Immature natural killer cell (primary cell): ENCODE measurements at regions not wholly inside any gene's neighbourhood (a gene's known extent, or its start where the extent isn't known, plus 50 kb on each side); places are given as distances from the start of the nearest gene placed in this dataset.

ENCODE experiments used
- DNase-seq, 3 donors: peaks; one replicate each; pipeline ENCODE4 v3.0.0; 2022; ENCODE audit warnings: mixed read lengths in 1 of 3
- H3K27ac Mint-ChIP-seq, 6 donors: one replicate each; pipeline ENCODE4 v1.8.0; 2020; ENCODE audit warnings: mixed read lengths in 6 of 6, mild to moderate bottlenecking in 5 of 6, inconsistent platforms in 4 of 6, moderate library complexity in 3 of 6
- H3K27me3 Mint-ChIP-seq, 3 donors: one replicate each; pipeline ENCODE4 v1.8.0; 2020 to 2021; ENCODE audit warnings: low read depth in 3 of 3, mild to moderate bottlenecking in 3 of 3, mixed read lengths in 3 of 3, moderate library complexity in 3 of 3, inconsistent platforms in 1 of 3
- H3K36me3 Mint-ChIP-seq, 3 donors: one replicate each; pipeline ENCODE4 v1.8.0; 2020; ENCODE audit warnings: mixed read lengths in 3 of 3, inconsistent platforms in 2 of 3, mild to moderate bottlenecking in 2 of 3
- H3K4me1 Mint-ChIP-seq, 2 donors: one replicate each; pipeline ENCODE4 v1.8.0; 2020; ENCODE audit warnings: inconsistent platforms in 2 of 2, mild to moderate bottlenecking in 2 of 2, mixed read lengths in 2 of 2, moderate library complexity in 1 of 2
- H3K4me3 Mint-ChIP-seq, 5 donors: one replicate each; pipeline ENCODE4 v1.8.0; 2020; ENCODE audit warnings: mild to moderate bottlenecking in 5 of 5, mixed read lengths in 5 of 5, inconsistent platforms in 3 of 5, moderate library complexity in 3 of 5
- H3K9me3 Mint-ChIP-seq, 6 donors: one replicate each; pipeline ENCODE4 v1.8.0; 2020; ENCODE audit warnings: mild to moderate bottlenecking in 6 of 6, mixed read lengths in 6 of 6, inconsistent platforms in 4 of 6, moderate library complexity in 3 of 6

- Mint-ChIP-seq H3K9me3 (peaks cover 0 to 5% (median 0%) of the 10 kb centered on the region in 6 donors), H3K27ac (no peak overlapping the region), H3K36me3 (no peaks in the 10 kb centered on the region), H3K4me3 (no peak overlapping the region), H3K4me1 (no peaks in the 10 kb centered on the region), H3K27me3 (peaks cover 0 to 2% (median 0%) of the 10 kb centered on the region in 3 donors)
- no peak for DNase-seq
These were observed 255.5 kb downstream of the RASSF9 start for GRCh38 chr12:85580562-85581168.

GRCh38 chr12:85587158-85587557 is 249.1 kb downstream of the RASSF9 start:
- no peak overlapping the region for H3K27ac Mint-ChIP-seq
- H3K36me3 Mint-ChIP-seq = no peaks in the 10 kb centered on the region
- H3K27me3 Mint-ChIP-seq = no peaks in the 10 kb centered on the region

GRCh38 chr12:85588221-85588620 is 248.0 kb downstream of the RASSF9 start:
- H3K27me3 Mint-ChIP-seq = no peaks in the 10 kb centered on the region
- no peak overlapping the region for H3K27ac Mint-ChIP-seq
- H3K4me3 Mint-ChIP-seq = no peak overlapping the region
- no peak for DNase-seq
- H3K4me1 Mint-ChIP-seq = no peaks in the 10 kb centered on the region
- no peaks in the 10 kb centered on the region for H3K36me3 Mint-ChIP-seq
- peaks cover 0 to 13% (median 3%) of the 10 kb centered on the region in 6 donors for H3K9me3 Mint-ChIP-seq

More at GRCh38 chr12:85587158-85587557, 249.1 kb downstream of the RASSF9 start:
- DNase-seq = no peak
- H3K4me3 Mint-ChIP-seq = no peak overlapping the region
- no peaks in the 10 kb centered on the region for H3K4me1 Mint-ChIP-seq
- H3K9me3 Mint-ChIP-seq = peaks cover 0 to 8% (median 3%) of the 10 kb centered on the region in 6 donors

GRCh38 chr12:85600841-85601240 is 235.4 kb downstream of the RASSF9 start:
- no peak for DNase-seq
- Mint-ChIP-seq H3K36me3 (peaks cover 0 to 7% (median 0%) of the 10 kb centered on the region in 3 donors), H3K9me3 (peaks cover 2 to 34% (median 5%) of the 10 kb centered on the region in 6 donors), H3K4me3 (no peak overlapping the region), H3K27me3 (peaks cover 0 to 2% (median 1%) of the 10 kb centered on the region in 3 donors), H3K4me1 (no peaks in the 10 kb centered on the region), H3K27ac (no peak overlapping the region)

GRCh38 chr12:85603556-85603955 is 232.7 kb downstream of the RASSF9 start:
- Mint-ChIP-seq H3K27me3 (peaks cover 0 to 2% (median 1%) of the 10 kb centered on the region in 3 donors), H3K4me3 (no peak overlapping the region), H3K9me3 (peaks cover 2 to 29% (median 5%) of the 10 kb centered on the region in 6 donors), H3K36me3 (no peaks in the 10 kb centered on the region), H3K27ac (no peak overlapping the region), H3K4me1 (no peaks in the 10 kb centered on the region)
- no peak for DNase-seq

GRCh38 chr12:85606455-85606854 is 229.8 kb downstream of the RASSF9 start:
- Mint-ChIP-seq H3K27ac (no peak overlapping the region), H3K36me3 (no peaks in the 10 kb centered on the region), H3K27me3 (peaks cover 0 to 2% (median 1%) of the 10 kb centered on the region in 3 donors), H3K9me3 (peaks cover 2 to 20% (median 4%) of the 10 kb centered on the region in 6 donors), H3K4me1 (no peaks in the 10 kb centered on the region), H3K4me3 (no peak overlapping the region)
- no peak for DNase-seq

GRCh38 chr12:85609778-85610177 is 226.4 kb downstream of the RASSF9 start:
- DNase-seq = no peak
- H3K9me3 Mint-ChIP-seq = peaks cover 0 to 16% (median 7%) of the 10 kb centered on the region in 6 donors
- no peaks in the 10 kb centered on the region for H3K36me3 Mint-ChIP-seq
- no peaks in the 10 kb centered on the region for H3K4me1 Mint-ChIP-seq
- H3K4me3 Mint-ChIP-seq = no peak overlapping the region
- H3K27me3 Mint-ChIP-seq = peaks cover 0 to 2% (median 0%) of the 10 kb centered on the region in 3 donors
- H3K27ac Mint-ChIP-seq = no peak overlapping the region

- H3K4me1 Mint-ChIP-seq = no peaks in the 10 kb centered on the region
- DNase-seq = no peak
- H3K36me3 Mint-ChIP-seq = no peaks in the 10 kb centered on the region
- H3K27ac Mint-ChIP-seq = no peak overlapping the region
- no peak overlapping the region for H3K4me3 Mint-ChIP-seq
- peaks cover 0 to 2% (median 0%) of the 10 kb centered on the region in 3 donors for H3K27me3 Mint-ChIP-seq
- H3K9me3 Mint-ChIP-seq = peaks cover 0 to 16% (median 7%) of the 10 kb centered on the region in 6 donors
These were observed 226.0 kb downstream of the RASSF9 start for GRCh38 chr12:85610194-85610593.

GRCh38 chr12:85616201-85616600 is 220.0 kb downstream of the RASSF9 start:
- DNase-seq = no peak
- Mint-ChIP-seq H3K36me3 (no peaks in the 10 kb centered on the region), H3K9me3 (peaks cover 0 to 11% (median 4%) of the 10 kb centered on the region in 6 donors), H3K4me1 (no peaks in the 10 kb centered on the region), H3K4me3 (no peak overlapping the region), H3K27me3 (no peaks in the 10 kb centered on the region), H3K27ac (no peak overlapping the region)

- Mint-ChIP-seq H3K4me3 (no peak overlapping the region), H3K27me3 (peaks cover 0 to 1% (median 0%) of the 10 kb centered on the region in 3 donors), H3K9me3 (peaks cover 0 to 15% (median 5%) of the 10 kb centered on the region in 6 donors), H3K36me3 (no peaks in the 10 kb centered on the region), H3K4me1 (no peaks in the 10 kb centered on the region), H3K27ac (no peak overlapping the region)
- no peak for DNase-seq
These were observed 218.7 kb downstream of the RASSF9 start for GRCh38 chr12:85617307-85618091.

GRCh38 chr12:85621041-85621440 is 215.2 kb downstream of the RASSF9 start:
- Mint-ChIP-seq H3K36me3 (no peaks in the 10 kb centered on the region), H3K4me3 (no peak overlapping the region), H3K27me3 (peaks cover 0 to 1% (median 0%) of the 10 kb centered on the region in 3 donors), H3K9me3 (peaks cover 0 to 18% (median 1%) of the 10 kb centered on the region in 6 donors), H3K27ac (no peak overlapping the region), H3K4me1 (no peaks in the 10 kb centered on the region)
- no peak for DNase-seq

GRCh38 chr12:85623763-85624162 is 212.4 kb downstream of the RASSF9 start:
- no peak for DNase-seq
- no peaks in the 10 kb centered on the region for H3K4me1 Mint-ChIP-seq
- no peak overlapping the region for H3K27ac Mint-ChIP-seq
- peaks cover 0 to 12% (median 2%) of the 10 kb centered on the region in 6 donors for H3K9me3 Mint-ChIP-seq
- H3K27me3 Mint-ChIP-seq = peaks cover 0 to 1% (median 0%) of the 10 kb centered on the region in 3 donors
- H3K4me3 Mint-ChIP-seq = no peak overlapping the region
- H3K36me3 Mint-ChIP-seq = no peaks in the 10 kb centered on the region

- Mint-ChIP-seq H3K27ac (no peak overlapping the region), H3K27me3 (peaks cover 0 to 1% (median 0%) of the 10 kb centered on the region in 3 donors), H3K9me3 (peaks cover 0 to 12% (median 2%) of the 10 kb centered on the region in 6 donors), H3K36me3 (no peaks in the 10 kb centered on the region), H3K4me1 (no peaks in the 10 kb centered on the region), H3K4me3 (no peak overlapping the region)
- DNase-seq = no peak
These were observed 210.7 kb downstream of the RASSF9 start for GRCh38 chr12:85625467-85625866.
